Nephron progenitor cell (in vitro differentiated cells): ENCODE measurements at regions not wholly inside any gene's neighbourhood (a gene's known extent, or its start where the extent isn't known, plus 50 kb on each side); places are given as distances from the start of the nearest gene placed in this dataset.

ENCODE experiments used
- DNase-seq: peaks from one replicate; pipeline ENCODE4 v3.0.0; 2021
- H3K27ac Mint-ChIP-seq: 2 replicates; pipeline ENCODE4 v1.8.0; 2021; ENCODE audit warnings: mild to moderate bottlenecking, moderate library complexity, mixed read lengths
- H3K27me3 Mint-ChIP-seq: 2 replicates; pipeline ENCODE4 v1.8.0; 2021; ENCODE audit warnings: mild to moderate bottlenecking, low read depth, mixed read lengths; ENCODE audit not compliant: poor library complexity
- H3K36me3 Mint-ChIP-seq: 2 replicates; pipeline ENCODE4 v1.8.0; 2021; ENCODE audit warnings: low read depth, mixed read lengths
- H3K4me1 Mint-ChIP-seq: 2 replicates; pipeline ENCODE4 v1.8.0; 2021; ENCODE audit warnings: mixed read lengths
- H3K4me3 Mint-ChIP-seq: 2 replicates; pipeline ENCODE4 v1.8.0; 2021; ENCODE audit warnings: mild to moderate bottlenecking, moderate library complexity, mixed read lengths
- H3K9me3 Mint-ChIP-seq: 2 replicates; pipeline ENCODE4 v1.8.0; 2021; ENCODE audit warnings: mild to moderate bottlenecking, moderate library complexity, mixed read lengths
- TF ChIP-seq, protein P1 (sequence below): fragments of 200-600 bp; sonication (generic); IDR thresholded peaks from 2 replicates; pipeline ENCODE4 v1.5.0; 2021; ENCODE audit warnings: antibody characterized with exemption

DNA sequence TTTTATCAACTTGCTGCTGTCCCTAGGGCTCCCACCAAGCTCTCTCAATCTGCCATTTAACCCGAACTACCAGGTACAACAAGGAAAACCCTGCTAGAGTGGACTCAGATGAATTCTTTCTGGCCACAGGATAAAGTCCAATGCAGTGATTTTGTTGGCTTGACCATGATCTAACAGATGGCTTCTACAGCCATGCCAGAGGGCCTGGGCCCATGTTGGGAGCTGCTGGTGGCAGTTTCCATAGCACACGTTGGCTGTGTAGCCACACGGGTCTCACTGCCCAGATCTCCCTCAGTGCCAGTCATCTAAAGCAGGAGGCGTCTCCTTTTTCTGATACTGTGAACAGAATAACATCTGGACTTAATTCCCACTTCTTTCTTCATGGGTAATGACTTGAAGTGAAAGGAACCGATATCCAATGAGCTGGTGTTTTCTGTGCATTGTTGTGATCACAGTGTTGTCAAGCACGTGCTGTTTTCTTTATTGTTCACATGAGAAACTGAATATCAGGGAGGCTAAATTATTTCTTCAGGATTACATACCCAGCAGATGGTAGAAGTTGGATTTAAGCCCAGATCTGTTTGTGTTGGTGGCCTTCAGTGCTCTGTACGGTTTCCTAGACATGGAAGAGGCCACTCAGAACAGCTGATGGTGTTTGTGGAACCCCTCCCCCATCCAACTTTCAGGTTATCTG lies 85.2 kb upstream of the CLCN4 start:
- DNase-seq = no peak
- Mint-ChIP-seq H3K4me3 (no peak overlapping the region), H3K27me3 (no peaks in the 10 kb centered on the region), H3K4me1 (peaks cover under 1% of the 10 kb centered on the region), H3K9me3 (peaks cover 18% of the 10 kb centered on the region), H3K27ac (no peak overlapping the region), H3K36me3 (peaks cover 35% of the 10 kb centered on the region)
- TF ChIP-seq, protein P1, sequence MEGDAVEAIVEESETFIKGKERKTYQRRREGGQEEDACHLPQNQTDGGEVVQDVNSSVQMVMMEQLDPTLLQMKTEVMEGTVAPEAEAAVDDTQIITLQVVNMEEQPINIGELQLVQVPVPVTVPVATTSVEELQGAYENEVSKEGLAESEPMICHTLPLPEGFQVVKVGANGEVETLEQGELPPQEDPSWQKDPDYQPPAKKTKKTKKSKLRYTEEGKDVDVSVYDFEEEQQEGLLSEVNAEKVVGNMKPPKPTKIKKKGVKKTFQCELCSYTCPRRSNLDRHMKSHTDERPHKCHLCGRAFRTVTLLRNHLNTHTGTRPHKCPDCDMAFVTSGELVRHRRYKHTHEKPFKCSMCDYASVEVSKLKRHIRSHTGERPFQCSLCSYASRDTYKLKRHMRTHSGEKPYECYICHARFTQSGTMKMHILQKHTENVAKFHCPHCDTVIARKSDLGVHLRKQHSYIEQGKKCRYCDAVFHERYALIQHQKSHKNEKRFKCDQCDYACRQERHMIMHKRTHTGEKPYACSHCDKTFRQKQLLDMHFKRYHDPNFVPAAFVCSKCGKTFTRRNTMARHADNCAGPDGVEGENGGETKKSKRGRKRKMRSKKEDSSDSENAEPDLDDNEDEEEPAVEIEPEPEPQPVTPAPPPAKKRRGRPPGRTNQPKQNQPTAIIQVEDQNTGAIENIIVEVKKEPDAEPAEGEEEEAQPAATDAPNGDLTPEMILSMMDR = no peak

DNA sequence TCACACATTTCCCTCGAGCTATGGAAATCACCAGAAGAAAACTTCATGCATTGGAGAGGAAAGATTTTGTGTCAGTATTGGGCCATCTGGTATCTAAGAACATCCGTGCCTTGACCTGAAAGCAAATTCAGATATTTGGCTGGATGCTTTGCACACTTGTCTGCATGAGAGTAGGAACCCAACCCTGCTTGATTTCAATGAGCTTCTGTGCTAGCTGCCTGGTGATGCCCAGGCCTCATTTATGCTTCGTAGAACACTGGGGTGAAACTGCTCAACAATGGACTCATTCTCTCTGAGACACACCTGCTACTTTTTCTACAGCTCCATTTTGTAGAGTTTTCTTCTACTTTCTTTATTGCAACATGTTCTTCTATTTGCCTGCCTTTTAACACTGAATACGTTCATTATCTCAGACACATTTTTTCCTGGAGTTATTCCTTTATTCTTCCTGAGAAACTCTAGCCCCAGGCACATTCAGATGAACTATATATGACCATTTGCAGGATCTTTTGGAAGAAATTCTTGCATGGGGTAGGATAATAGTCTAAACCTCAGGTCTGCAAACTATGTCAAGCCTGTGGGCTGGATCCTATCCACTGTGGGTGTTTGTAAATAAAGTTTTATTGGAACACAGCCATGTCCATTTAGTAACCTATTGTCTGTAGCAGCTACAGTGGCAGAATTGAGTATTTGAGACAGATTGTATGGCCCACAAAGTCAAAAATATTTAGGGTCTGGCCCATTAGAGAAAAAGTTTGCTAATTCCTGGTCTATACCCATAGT lies 83.8 kb upstream of the CLCN4 start:
- Mint-ChIP-seq H3K4me3 (no peak overlapping the region), H3K27me3 (no peaks in the 10 kb centered on the region), H3K9me3 (peaks cover 12% of the 10 kb centered on the region), H3K36me3 (peaks cover 23% of the 10 kb centered on the region), H3K27ac (no peak overlapping the region), H3K4me1 (no peaks in the 10 kb centered on the region)
- TF ChIP-seq, protein P1 = no peak
- no peak for DNase-seq

GRCh38 chrX:10073671-10074070 lies 83.1 kb upstream of the CLCN4 start:
- H3K27ac Mint-ChIP-seq = no peak overlapping the region
- no peaks in the 10 kb centered on the region for H3K4me1 Mint-ChIP-seq
- no peak overlapping the region for H3K4me3 Mint-ChIP-seq
- H3K9me3 Mint-ChIP-seq = peaks cover 12% of the 10 kb centered on the region
- H3K36me3 Mint-ChIP-seq = peaks cover 25% of the 10 kb centered on the region
- TF ChIP-seq, protein P1 = no peak
- H3K27me3 Mint-ChIP-seq = no peaks in the 10 kb centered on the region
- no peak for DNase-seq

DNA sequence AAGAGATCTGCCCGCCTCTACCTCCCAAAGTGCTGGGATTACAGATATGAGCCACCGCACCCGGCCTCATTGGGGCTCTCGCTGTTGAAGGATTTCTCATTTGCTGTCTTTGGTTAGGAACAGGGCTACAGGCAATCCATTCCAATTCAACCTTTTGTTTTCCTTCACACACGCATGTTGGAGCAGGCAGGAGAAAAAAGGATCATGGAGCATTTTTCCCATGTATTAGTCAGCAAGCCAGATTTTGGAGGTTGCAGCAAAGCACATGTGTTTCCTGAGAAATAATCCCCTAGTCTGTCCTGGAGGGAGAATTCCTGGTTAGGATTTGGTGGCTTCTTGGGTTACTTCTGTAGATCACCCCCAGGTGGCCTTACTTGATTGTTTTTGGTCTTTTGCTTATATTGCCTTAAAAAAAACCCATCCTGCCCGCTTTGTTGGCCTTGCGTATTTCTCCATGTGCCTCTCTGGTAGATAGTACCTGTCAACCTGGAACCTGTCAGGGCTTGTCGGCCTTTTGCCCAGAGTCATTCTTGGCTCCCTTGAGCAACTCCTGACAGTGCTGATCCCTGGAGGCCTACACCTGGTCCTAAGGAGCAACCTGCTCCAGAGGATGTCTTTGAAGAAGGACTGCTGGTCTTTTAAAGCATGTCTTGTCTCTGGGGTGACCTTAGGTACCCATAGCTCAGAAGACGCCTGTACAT lies 82.4 kb upstream of the CLCN4 start:
- Mint-ChIP-seq H3K36me3 (peaks cover 28% of the 10 kb centered on the region), H3K9me3 (peaks cover 12% of the 10 kb centered on the region), H3K27ac (no peak overlapping the region), H3K4me3 (no peak overlapping the region), H3K27me3 (no peaks in the 10 kb centered on the region), H3K4me1 (no peaks in the 10 kb centered on the region)
- TF ChIP-seq, protein P1 = no peak
- no peak for DNase-seq

- peaks cover 22% of the 10 kb centered on the region for H3K9me3 Mint-ChIP-seq
These were observed 80.0 kb upstream of the CLCN4 start for GRCh38 chrX:10076765-10077164.

More at GRCh38 chrX:10076765-10077164, 80.0 kb upstream of the CLCN4 start:
- H3K36me3 Mint-ChIP-seq = peaks cover 34% of the 10 kb centered on the region
- no peaks in the 10 kb centered on the region for H3K27me3 Mint-ChIP-seq
- no peak overlapping the region for H3K4me3 Mint-ChIP-seq
- DNase-seq = no peak
- no peak overlapping the region for H3K27ac Mint-ChIP-seq
- TF ChIP-seq, protein P1 = no peak
- H3K4me1 Mint-ChIP-seq = no peaks in the 10 kb centered on the region
